MCF 10A (cell line): ENCODE measurements at regions not wholly inside any gene's neighbourhood (a gene's known extent, or its start where the extent isn't known, plus 50 kb on each side); places are given as distances from the start of the nearest gene placed in this dataset.

ENCODE experiments used
- BruUV-seq: library from RNA; stranded (reverse); fragments of 400-500 nt; replicated peaks from 2 replicates; lab custom pipeline; 2021; lab: Mats Ljungman, UMichigan
- CTCF ChIA-PET: fragments of 300-600 bp; sonication (Branson Sonifier 250); formaldehyde crosslinking; extraction: SDS; loops from one replicate; lab custom pipeline; 2021; ENCODE audit warnings: antibody characterized with exemption, inconsistent platforms; lab: Yijun Ruan, JAX
- POLR2A ChIA-PET: fragments of 300-600, 350-650 bp; sonication (Branson Sonifier 250); formaldehyde crosslinking; extraction: SDS; loops from one replicate; lab custom pipeline; 2020; ENCODE audit warnings: antibody characterized with exemption, inconsistent platforms; lab: Yijun Ruan, JAX
- DNase-seq: peaks from one replicate; pipeline ENCODE4 v3.0.0-alpha.2; 2018; ENCODE audit not compliant: unreplicated experiment
- H3K27ac Mint-ChIP-seq: one replicate; pipeline ENCODE4 v1.8.0; 2022; ENCODE audit warnings: mild to moderate bottlenecking, low read depth, mixed read lengths; ENCODE audit not compliant: unreplicated experiment
- H3K27me3 Mint-ChIP-seq: one replicate; pipeline ENCODE4 v1.8.0; 2022; ENCODE audit warnings: mixed read lengths; ENCODE audit not compliant: insufficient read depth, unreplicated experiment
- H3K36me3 Mint-ChIP-seq: one replicate; pipeline ENCODE4 v1.8.0; 2022; ENCODE audit warnings: mild to moderate bottlenecking, moderate library complexity, mixed read lengths; ENCODE audit not compliant: insufficient read depth, unreplicated experiment
- H3K4me1 Mint-ChIP-seq: one replicate; pipeline ENCODE4 v1.8.0; 2022; ENCODE audit warnings: mixed read lengths; ENCODE audit not compliant: insufficient read depth, unreplicated experiment
- H3K4me3 Mint-ChIP-seq: one replicate; pipeline ENCODE4 v1.8.0; 2022; ENCODE audit warnings: mild to moderate bottlenecking, moderate library complexity, mixed read lengths; ENCODE audit not compliant: unreplicated experiment
- H3K9me3 Mint-ChIP-seq: one replicate; pipeline ENCODE4 v1.8.0; 2022; ENCODE audit warnings: mixed read lengths; ENCODE audit not compliant: unreplicated experiment
- CTCF ChIP-seq: fragments of 200-600 bp; IDR thresholded peaks from one replicate; pipeline ENCODE4 v1.8.0; 2022; ENCODE audit warnings: antibody characterized with exemption, mild to moderate bottlenecking; ENCODE audit not compliant: unreplicated experiment
- intact Hi-C: fragments of 100-400 bp; cut with micrococcal nuclease; formaldehyde crosslinking; loops from 2 replicates; pipeline ENCODE4 v1.14.1; 2022

- peaks cover 9% of the 10 kb centered on the region for H3K9me3 Mint-ChIP-seq
- TF ChIP-seq CTCF, result no peak
- ChIA-PET CTCF (no interaction called here), POLR2A (no interaction called here)
- H3K27ac Mint-ChIP-seq, result no peak overlapping the region
- intact Hi-C loops, result no loop called here
- no peaks in the 10 kb centered on the region for H3K27me3 Mint-ChIP-seq
- no peak for DNase-seq
- no peak overlapping the region for H3K4me3 Mint-ChIP-seq
- no TSS peak for BruUV-seq
- H3K36me3 Mint-ChIP-seq, result peaks cover 6% of the 10 kb centered on the region
- H3K4me1 Mint-ChIP-seq, result peaks cover 26% of the 10 kb centered on the region
Observed at GRCh38 chr9:115169003-115169402, 51.0 kb upstream of the TNC start.

- peak; percentile 90 for DNase-seq
- Mint-ChIP-seq H3K27me3 (no peaks in the 10 kb centered on the region), H3K36me3 (peaks cover 6% of the 10 kb centered on the region), H3K4me3 (no peak overlapping the region), H3K27ac (peak overlapping the region; percentile 46), H3K9me3 (peaks cover 9% of the 10 kb centered on the region), H3K4me1 (peaks cover 26% of the 10 kb centered on the region)
- intact Hi-C loops, result loop anchor here (2.0 kb wide), 1 partner anchor 54 kb away; no protein-coding TSS in a partner anchor
- no TSS peak for BruUV-seq
- no peak for TF ChIP-seq CTCF
- CTCF ChIA-PET, result interaction anchor here (0.6 to 0.7 kb wide), 2 partner anchors 155 to 156 kb away, joined by 3 to 4 read pairs; no protein-coding TSS in a partner anchor
- POLR2A ChIA-PET, result interaction anchor here (0.9 to 1.0 kb wide), 2 partner anchors 52 to 55 kb away, joined by 3 to 7 read pairs; partner anchors contain the start of gene TNC
Observed at GRCh38 chr9:115170358-115171073, 52.6 kb upstream of the TNC start.

DNA sequence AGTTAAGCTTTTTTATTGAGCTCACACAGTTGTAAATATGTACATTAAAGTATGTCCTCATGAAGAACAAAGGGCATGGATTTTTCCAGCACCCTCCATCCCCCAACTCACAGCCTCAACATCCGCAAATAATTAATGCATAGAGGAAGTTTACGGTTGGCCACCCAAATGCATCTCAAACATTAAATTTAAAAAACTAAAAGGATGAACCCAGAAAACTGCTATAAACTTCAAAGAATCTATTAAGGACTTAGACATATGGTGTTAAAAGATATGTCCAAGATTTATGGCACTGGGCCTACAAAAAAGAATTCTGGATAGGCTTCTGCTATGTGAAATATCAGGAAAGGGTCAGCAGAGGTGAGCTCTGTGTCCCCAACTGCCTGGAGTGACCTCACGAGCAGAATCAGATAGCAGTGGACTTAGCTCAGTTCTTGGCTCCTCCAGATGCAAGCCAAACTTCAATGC, 54.0 kb upstream of the TNC start:
- no peak overlapping the region for H3K27ac Mint-ChIP-seq
- ChIA-PET CTCF (interaction anchor here (0.7 kb wide), 1 partner anchor 432 kb away, joined by 3 read pairs; no protein-coding TSS in a partner anchor), POLR2A (interaction anchor here (0.7 to 1.0 kb wide), 2 partner anchors 13 to 103 kb away, joined by 3 read pairs; no protein-coding TSS in a partner anchor)
- peaks cover 17% of the 10 kb centered on the region for H3K4me1 Mint-ChIP-seq
- no TSS peak for BruUV-seq
- no peak for DNase-seq
- peaks cover 6% of the 10 kb centered on the region for H3K36me3 Mint-ChIP-seq
- intact Hi-C loops, result loop anchor here (2.0 kb wide), 1 partner anchor 55 kb away; no protein-coding TSS in a partner anchor
- no peaks in the 10 kb centered on the region for H3K27me3 Mint-ChIP-seq
- TF ChIP-seq CTCF, result no peak
- H3K4me3 Mint-ChIP-seq, result no peak overlapping the region
- no peaks in the 10 kb centered on the region for H3K9me3 Mint-ChIP-seq

DNA sequence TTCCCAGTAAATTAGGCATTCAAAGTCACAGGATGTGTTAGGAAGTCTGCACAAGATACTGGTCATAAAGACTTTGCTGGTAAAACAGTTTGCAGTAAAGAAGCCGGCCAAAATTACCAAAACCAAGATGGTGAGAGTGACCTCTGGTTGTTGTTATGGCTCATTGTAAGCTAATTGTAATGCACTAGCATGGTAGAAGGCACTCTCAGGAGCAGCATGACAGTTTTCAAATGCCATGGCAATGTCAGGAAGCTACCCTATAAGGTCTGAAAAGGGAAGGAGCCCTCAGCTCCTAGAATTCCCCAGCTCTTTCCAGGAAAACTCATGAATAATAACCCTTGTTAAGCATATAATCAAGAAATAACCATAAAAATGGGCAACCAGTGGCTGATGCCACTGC, 64.3 kb upstream of the TNC start:
- DNase-seq, result no peak
- no peaks in the 10 kb centered on the region for H3K4me1 Mint-ChIP-seq
- no peak for TF ChIP-seq CTCF
- H3K9me3 Mint-ChIP-seq, result no peaks in the 10 kb centered on the region
- ChIA-PET CTCF (no interaction called here), POLR2A (interaction anchor here (0.7 to 1.1 kb wide), 3 partner anchors 18 to 124 kb away, joined by 3 to 5 read pairs (median 4); partner anchors contain the start of gene TNC)
- H3K27ac Mint-ChIP-seq, result no peak overlapping the region
- BruUV-seq, result no TSS peak
- H3K36me3 Mint-ChIP-seq, result no peaks in the 10 kb centered on the region
- H3K27me3 Mint-ChIP-seq, result no peaks in the 10 kb centered on the region
- H3K4me3 Mint-ChIP-seq, result no peak overlapping the region
- intact Hi-C loops, result no loop called here
